ENCODE measurements at regions not wholly inside any gene's neighbourhood (a gene's known extent, or its start where the extent isn't known, plus 50 kb on each side); places are given as distances from the start of the nearest gene placed in this dataset.

- no peaks in the 10 kb centered on the region for H3F3A ChIP-seq (ENCODE audit: insufficient read depth, low read depth)
- no peaks in the 10 kb centered on the region for H4K20me1 ChIP-seq (ENCODE audit: insufficient read depth)
- CTCF ChIA-PET, result no interaction called here
- H3K9me2 ChIP-seq (ENCODE audit: insufficient read depth), result no peaks in the 10 kb centered on the region
- no peaks in the 10 kb centered on the region for H3K36me3 ChIP-seq (ENCODE audit: low read depth)
- H3K4me2 ChIP-seq, result no peak overlapping the region
- H3K4me1 ChIP-seq (replicated peaks; ENCODE audit: insufficient read depth), result no peaks in the 10 kb centered on the region
- TF ChIP-seq, protein P1, sequence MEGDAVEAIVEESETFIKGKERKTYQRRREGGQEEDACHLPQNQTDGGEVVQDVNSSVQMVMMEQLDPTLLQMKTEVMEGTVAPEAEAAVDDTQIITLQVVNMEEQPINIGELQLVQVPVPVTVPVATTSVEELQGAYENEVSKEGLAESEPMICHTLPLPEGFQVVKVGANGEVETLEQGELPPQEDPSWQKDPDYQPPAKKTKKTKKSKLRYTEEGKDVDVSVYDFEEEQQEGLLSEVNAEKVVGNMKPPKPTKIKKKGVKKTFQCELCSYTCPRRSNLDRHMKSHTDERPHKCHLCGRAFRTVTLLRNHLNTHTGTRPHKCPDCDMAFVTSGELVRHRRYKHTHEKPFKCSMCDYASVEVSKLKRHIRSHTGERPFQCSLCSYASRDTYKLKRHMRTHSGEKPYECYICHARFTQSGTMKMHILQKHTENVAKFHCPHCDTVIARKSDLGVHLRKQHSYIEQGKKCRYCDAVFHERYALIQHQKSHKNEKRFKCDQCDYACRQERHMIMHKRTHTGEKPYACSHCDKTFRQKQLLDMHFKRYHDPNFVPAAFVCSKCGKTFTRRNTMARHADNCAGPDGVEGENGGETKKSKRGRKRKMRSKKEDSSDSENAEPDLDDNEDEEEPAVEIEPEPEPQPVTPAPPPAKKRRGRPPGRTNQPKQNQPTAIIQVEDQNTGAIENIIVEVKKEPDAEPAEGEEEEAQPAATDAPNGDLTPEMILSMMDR (conservative IDR thresholded peaks at IDR 0.05), result no peak
- TF ChIP-seq EZH2 (IDR thresholded peaks at IDR 0.05; ENCODE audit: low read depth), result no peak
- POLR2A ChIA-PET (ENCODE audit: unreplicated experiment), result no interaction called here
- no peak overlapping the region for H3K27ac ChIP-seq
- intact Hi-C loops (cut with micrococcal nuclease; ENCODE audit: unreplicated experiment), result no loop called here
- H2AFZ ChIP-seq, result no peak overlapping the region
- BruUV-seq (replicated peaks), result no TSS peak
- no peak for DNase-seq
- no peaks in the 10 kb centered on the region for H3K27me3 ChIP-seq (ENCODE audit: insufficient read depth, low read depth)
- H3K9me3 ChIP-seq (ENCODE audit: insufficient read depth, low read depth), result no peaks in the 10 kb centered on the region
- no peak overlapping the region for H3K4me3 ChIP-seq
- no peaks in the 10 kb centered on the region for H3K79me2 ChIP-seq (ENCODE audit: low read depth)
Observed at GRCh38 chr6:20350215-20350614, 51.5 kb upstream of the E2F3 start.

- intact Hi-C loops (cut with micrococcal nuclease; ENCODE audit: unreplicated experiment), result no loop called here
- no peaks in the 10 kb centered on the region for H3K4me1 ChIP-seq (replicated peaks; ENCODE audit: insufficient read depth)
- no peak for DNase-seq
- no peaks in the 10 kb centered on the region for H3F3A ChIP-seq (ENCODE audit: insufficient read depth, low read depth)
- no peaks in the 10 kb centered on the region for H3K27me3 ChIP-seq (ENCODE audit: insufficient read depth, low read depth)
- H2AFZ ChIP-seq, result no peak overlapping the region
- H3K27ac ChIP-seq, result no peak overlapping the region
- no peaks in the 10 kb centered on the region for H4K20me1 ChIP-seq (ENCODE audit: insufficient read depth)
- H3K4me2 ChIP-seq, result no peak overlapping the region
- H3K36me3 ChIP-seq (ENCODE audit: low read depth), result no peaks in the 10 kb centered on the region
- no peaks in the 10 kb centered on the region for H3K79me2 ChIP-seq (ENCODE audit: low read depth)
- H3K4me3 ChIP-seq, result no peak overlapping the region
- H3K9me3 ChIP-seq (ENCODE audit: insufficient read depth, low read depth), result no peaks in the 10 kb centered on the region
- ChIA-PET CTCF (no interaction called here), POLR2A (ENCODE audit: unreplicated experiment) (no interaction called here)
- H3K9me2 ChIP-seq (ENCODE audit: insufficient read depth), result no peaks in the 10 kb centered on the region
- TF ChIP-seq, protein P1 (conservative IDR thresholded peaks at IDR 0.05), result no peak
- no peak for TF ChIP-seq EZH2 (IDR thresholded peaks at IDR 0.05; ENCODE audit: low read depth)
- no TSS peak for BruUV-seq (replicated peaks)
Observed at GRCh38 chr6:20351534-20351933, 50.1 kb upstream of the E2F3 start.
